K562 (cell line): ENCODE measurements at regions not wholly inside any gene's neighbourhood (a gene's known extent, or its start where the extent isn't known, plus 50 kb on each side); places are given as distances from the start of the nearest gene placed in this dataset.

ENCODE experiments used
- RBM17 ChIP-seq: fragments of 200-400 bp; formaldehyde crosslinking; IDR thresholded peaks from 2 replicates; pipeline ENCODE4 v1.6.1; 2017; ENCODE audit warnings: low read depth, mild to moderate bottlenecking, low read length, borderline replicate concordance
- TAF15 ChIP-seq: fragments of 200-400 bp; formaldehyde crosslinking; IDR thresholded peaks from 2 replicates; pipeline ENCODE4 v1.6.1; 2017; ENCODE audit warnings: mild to moderate bottlenecking, low read depth, low read length, moderate library complexity
- ZNF311 ChIP-seq: fragments of 250-450 bp; sonication (Bioruptor Pico); IDR thresholded peaks from 2 replicates; pipeline ENCODE4 v1.4.0; 2020; ENCODE audit warnings: mild to moderate bottlenecking, moderate library complexity
- TF ChIP-seq, protein P1 (sequence below): sonication (generic); formaldehyde crosslinking; IDR thresholded peaks from 2 replicates; pipeline ENCODE4 v1.8.0; 2023; ENCODE audit warnings: mild to moderate bottlenecking, missing genetic modification reagents
- TF ChIP-seq, protein P2 (sequence below), 3 experiments: IDR thresholded peaks in 2 of 3; conservative IDR thresholded peaks in 1 of 3; 2 replicates each; pipeline ENCODE4 v1.5.1; 2011 to 2012; ENCODE audit warnings: low read length in 3 of 3, mild to moderate bottlenecking in 3 of 3, control low read depth in 2 of 3, improper control_type of control experiment in 1 of 3, inconsistent platforms in 1 of 3, low read depth in 1 of 3, mixed read lengths in 1 of 3, moderate library complexity in 1 of 3; ENCODE audit not compliant: insufficient read depth in 2 of 3
- TF ChIP-seq, protein P3 (sequence below): IDR thresholded peaks from 3 replicates; pipeline ENCODE4 v1.6.1; 2011; ENCODE audit warnings: borderline replicate concordance, mild to moderate bottlenecking; ENCODE audit not compliant: insufficient read length, insufficient read depth

DNA sequence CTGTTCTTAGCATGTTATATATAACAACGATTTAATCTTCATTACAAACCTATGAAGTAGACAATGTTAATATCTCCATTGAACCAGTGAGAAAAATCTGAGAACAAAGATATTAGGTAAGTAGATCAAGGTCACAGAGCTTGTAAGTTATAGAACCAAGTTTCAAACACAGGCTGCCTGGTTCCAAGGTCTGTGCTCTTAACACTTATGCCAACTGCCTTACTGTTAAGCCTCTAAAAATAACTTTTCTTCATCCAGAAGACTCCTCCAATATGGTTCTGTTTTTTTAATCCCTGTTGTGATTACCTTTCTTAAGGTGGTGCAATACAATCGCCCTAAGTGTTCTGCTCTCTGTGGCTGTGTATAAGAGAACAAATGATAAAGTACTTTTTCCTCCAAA is 282.0 kb upstream of the GRID2 start:
- TF ChIP-seq TAF15 (no peak), RBM17 (no peak), ZNF311 (no peak)
- TF ChIP-seq, protein P1, sequence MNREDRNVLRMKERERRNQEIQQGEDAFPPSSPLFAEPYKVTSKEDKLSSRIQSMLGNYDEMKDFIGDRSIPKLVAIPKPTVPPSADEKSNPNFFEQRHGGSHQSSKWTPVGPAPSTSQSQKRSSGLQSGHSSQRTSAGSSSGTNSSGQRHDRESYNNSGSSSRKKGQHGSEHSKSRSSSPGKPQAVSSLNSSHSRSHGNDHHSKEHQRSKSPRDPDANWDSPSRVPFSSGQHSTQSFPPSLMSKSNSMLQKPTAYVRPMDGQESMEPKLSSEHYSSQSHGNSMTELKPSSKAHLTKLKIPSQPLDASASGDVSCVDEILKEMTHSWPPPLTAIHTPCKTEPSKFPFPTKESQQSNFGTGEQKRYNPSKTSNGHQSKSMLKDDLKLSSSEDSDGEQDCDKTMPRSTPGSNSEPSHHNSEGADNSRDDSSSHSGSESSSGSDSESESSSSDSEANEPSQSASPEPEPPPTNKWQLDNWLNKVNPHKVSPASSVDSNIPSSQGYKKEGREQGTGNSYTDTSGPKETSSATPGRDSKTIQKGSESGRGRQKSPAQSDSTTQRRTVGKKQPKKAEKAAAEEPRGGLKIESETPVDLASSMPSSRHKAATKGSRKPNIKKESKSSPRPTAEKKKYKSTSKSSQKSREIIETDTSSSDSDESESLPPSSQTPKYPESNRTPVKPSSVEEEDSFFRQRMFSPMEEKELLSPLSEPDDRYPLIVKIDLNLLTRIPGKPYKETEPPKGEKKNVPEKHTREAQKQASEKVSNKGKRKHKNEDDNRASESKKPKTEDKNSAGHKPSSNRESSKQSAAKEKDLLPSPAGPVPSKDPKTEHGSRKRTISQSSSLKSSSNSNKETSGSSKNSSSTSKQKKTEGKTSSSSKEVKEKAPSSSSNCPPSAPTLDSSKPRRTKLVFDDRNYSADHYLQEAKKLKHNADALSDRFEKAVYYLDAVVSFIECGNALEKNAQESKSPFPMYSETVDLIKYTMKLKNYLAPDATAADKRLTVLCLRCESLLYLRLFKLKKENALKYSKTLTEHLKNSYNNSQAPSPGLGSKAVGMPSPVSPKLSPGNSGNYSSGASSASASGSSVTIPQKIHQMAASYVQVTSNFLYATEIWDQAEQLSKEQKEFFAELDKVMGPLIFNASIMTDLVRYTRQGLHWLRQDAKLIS: no peak
- TF ChIP-seq, protein P2, sequence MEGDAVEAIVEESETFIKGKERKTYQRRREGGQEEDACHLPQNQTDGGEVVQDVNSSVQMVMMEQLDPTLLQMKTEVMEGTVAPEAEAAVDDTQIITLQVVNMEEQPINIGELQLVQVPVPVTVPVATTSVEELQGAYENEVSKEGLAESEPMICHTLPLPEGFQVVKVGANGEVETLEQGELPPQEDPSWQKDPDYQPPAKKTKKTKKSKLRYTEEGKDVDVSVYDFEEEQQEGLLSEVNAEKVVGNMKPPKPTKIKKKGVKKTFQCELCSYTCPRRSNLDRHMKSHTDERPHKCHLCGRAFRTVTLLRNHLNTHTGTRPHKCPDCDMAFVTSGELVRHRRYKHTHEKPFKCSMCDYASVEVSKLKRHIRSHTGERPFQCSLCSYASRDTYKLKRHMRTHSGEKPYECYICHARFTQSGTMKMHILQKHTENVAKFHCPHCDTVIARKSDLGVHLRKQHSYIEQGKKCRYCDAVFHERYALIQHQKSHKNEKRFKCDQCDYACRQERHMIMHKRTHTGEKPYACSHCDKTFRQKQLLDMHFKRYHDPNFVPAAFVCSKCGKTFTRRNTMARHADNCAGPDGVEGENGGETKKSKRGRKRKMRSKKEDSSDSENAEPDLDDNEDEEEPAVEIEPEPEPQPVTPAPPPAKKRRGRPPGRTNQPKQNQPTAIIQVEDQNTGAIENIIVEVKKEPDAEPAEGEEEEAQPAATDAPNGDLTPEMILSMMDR (IDR thresholded peaks at IDR 0.05 in 2 of 3, conservative IDR thresholded peaks at IDR 0.05 in 1 of 3; ENCODE audit: insufficient read depth in 2 of 3, low read depth in 1 of 3, low read length in 3 of 3): no peak
- TF ChIP-seq, protein P3, sequence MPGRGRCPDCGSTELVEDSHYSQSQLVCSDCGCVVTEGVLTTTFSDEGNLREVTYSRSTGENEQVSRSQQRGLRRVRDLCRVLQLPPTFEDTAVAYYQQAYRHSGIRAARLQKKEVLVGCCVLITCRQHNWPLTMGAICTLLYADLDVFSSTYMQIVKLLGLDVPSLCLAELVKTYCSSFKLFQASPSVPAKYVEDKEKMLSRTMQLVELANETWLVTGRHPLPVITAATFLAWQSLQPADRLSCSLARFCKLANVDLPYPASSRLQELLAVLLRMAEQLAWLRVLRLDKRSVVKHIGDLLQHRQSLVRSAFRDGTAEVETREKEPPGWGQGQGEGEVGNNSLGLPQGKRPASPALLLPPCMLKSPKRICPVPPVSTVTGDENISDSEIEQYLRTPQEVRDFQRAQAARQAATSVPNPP: no peak
